ENCODE measurements at regions not wholly inside any gene's neighbourhood (a gene's known extent, or its start where the extent isn't known, plus 50 kb on each side); places are given as distances from the start of the nearest gene placed in this dataset.

GRCh38 chr12:88767699-88768098, 187.4 kb upstream of the KITLG start:
- no peak for TF ChIP-seq CTCF (conservative IDR thresholded peaks at IDR 0.05 in 1 of 2, IDR thresholded peaks at IDR 0.05 in 1 of 2; ENCODE audit: extremely low read depth in 1 of 2, insufficient read depth in 1 of 2, low read depth in 1 of 2, low read length in 2 of 2)
- no peak for TF ChIP-seq EZH2 (IDR thresholded peaks at IDR 0.05; ENCODE audit: borderline replicate concordance, low read length)

Measured in mammary epithelial cell (primary cell).